Kidney (tissue), 13 donors: ENCODE measurements at regions not wholly inside any gene's neighbourhood (a gene's known extent, or its start where the extent isn't known, plus 50 kb on each side); places are given as distances from the start of the nearest gene placed in this dataset.
A peak's percentile ranks its signal among the peaks of the same experiment; 100 is the strongest.

Source experiments
- DNase-seq, 5 donors: peaks; one replicate each; pipeline ENCODE4 v3.0.0-alpha.2; 2013 to 2020
- FAIRE-seq: peaks from 2 replicates; lab custom pipeline; 2012; peaks lifted over from hg19 to GRCh38; lab: Jason Lieb, UNC
- H3K27ac ChIP-seq, 2 donors: one replicate each; pipeline ENCODE4 v1.7.0; 2013; ENCODE audit warnings: low read depth in 2 of 2, low read length in 2 of 2, inconsistent platforms in 1 of 2
- H3K27me3 ChIP-seq: one replicate; pipeline ENCODE4 v1.7.1; 2013; ENCODE audit warnings: low read length, inconsistent platforms; ENCODE audit not compliant: control insufficient read depth, insufficient read depth
- H3K36me3 ChIP-seq, 3 donors: one replicate each; pipeline versions ENCODE4 v1.7.0 to v1.7.1; 2013; ENCODE audit warnings: low read length in 3 of 3, control low read depth in 1 of 3, inconsistent platforms in 1 of 3; ENCODE audit not compliant: insufficient read depth in 3 of 3, control insufficient read depth in 2 of 3
- H3K4me1 ChIP-seq, 3 donors: one replicate each; pipeline versions ENCODE4 v1.7.0 to v1.7.1; 2013; ENCODE audit warnings: low read length in 3 of 3, inconsistent platforms in 1 of 3, low read depth in 1 of 3; ENCODE audit not compliant: control insufficient read depth in 2 of 3, insufficient read depth in 2 of 3
- H3K4me3 ChIP-seq, 3 donors: one replicate each; pipeline versions ENCODE4 v1.7.0 to v1.8.1; 2013; ENCODE audit warnings: low read length in 3 of 3, control low read depth in 1 of 3, inconsistent platforms in 1 of 3
- H3K9ac ChIP-seq, 3 donors: one replicate each; pipeline versions ENCODE4 v1.7.0 to v1.7.1; 2013; ENCODE audit warnings: low read length in 3 of 3, control low read depth in 1 of 3, inconsistent platforms in 1 of 3
- H3K9me3 ChIP-seq, 3 donors: one replicate each; pipeline versions ENCODE4 v1.7.0 to v1.7.1; 2013; ENCODE audit warnings: low read length in 3 of 3, control low read depth in 1 of 3, inconsistent platforms in 1 of 3; ENCODE audit not compliant: control insufficient read depth in 2 of 3, insufficient read depth in 1 of 3
- CTCF ChIP-seq: IDR thresholded peaks from 3 replicates; pipeline ENCODE4 v1.5.1; 2012; ENCODE audit warnings: mild to moderate bottlenecking, moderate library complexity, borderline replicate concordance; ENCODE audit not compliant: insufficient read depth; ENCODE audit errors: extremely low read depth
- intact Hi-C: fragments of 100-400 bp; cut with DNase I; formaldehyde crosslinking; loops from one replicate; pipeline ENCODE4 v1.11.1; 2022
- donor health status: control.
- donor health status: control.
- donor health status: control.
- donor health status: control.
- donor health status: control.
- donor health status: DM: yes; HTN: yes; CAD: no.
- donor health status: Normal renal cell carcinoma (clear cell type).

GRCh38 chr2:237260039-237260620 is 153.8 kb downstream of the COL6A3 start:
- Histone ChIP-seq H3K9me3 (no peaks in the 10 kb centered on the region), H3K4me1 (no peaks in the 10 kb centered on the region), H3K36me3 (no peaks in the 10 kb centered on the region), H3K27me3 (no peaks in the 10 kb centered on the region), H3K27ac (no peak overlapping the region), H3K9ac (no peak overlapping the region), H3K4me3 (no peak overlapping the region)
- TF ChIP-seq CTCF, result no peak
- intact Hi-C loops, result no loop called here
- DNase-seq, result peak in 1 of 5 donors; percentile 38
- no peak for FAIRE-seq

- Histone ChIP-seq H3K9me3 (no peaks in the 10 kb centered on the region), H3K9ac (no peak overlapping the region), H3K4me1 (no peaks in the 10 kb centered on the region), H3K4me3 (no peak overlapping the region), H3K27me3 (no peaks in the 10 kb centered on the region), H3K36me3 (no peaks in the 10 kb centered on the region), H3K27ac (no peak overlapping the region)
- no peak for TF ChIP-seq CTCF
- DNase-seq (no peak), FAIRE-seq (no peak)
- intact Hi-C loops, result no loop called here
Observed at GRCh38 chr2:237260686-237261085, 153.3 kb downstream of the COL6A3 start.

- Histone ChIP-seq H3K36me3 (no peaks in the 10 kb centered on the region), H3K27ac (no peak overlapping the region), H3K4me1 (no peaks in the 10 kb centered on the region), H3K27me3 (no peaks in the 10 kb centered on the region), H3K9ac (no peak overlapping the region), H3K9me3 (no peaks in the 10 kb centered on the region), H3K4me3 (no peak overlapping the region)
- FAIRE-seq, result no peak
- intact Hi-C loops, result no loop called here
- TF ChIP-seq CTCF, result no peak
- DNase-seq, result no peak
Observed at GRCh38 chr2:237261327-237261726, 152.6 kb downstream of the COL6A3 start.
